ENCODE measurements at regions not wholly inside any gene's neighbourhood (a gene's known extent, or its start where the extent isn't known, plus 50 kb on each side); places are given as distances from the start of the nearest gene placed in this dataset.

DNA sequence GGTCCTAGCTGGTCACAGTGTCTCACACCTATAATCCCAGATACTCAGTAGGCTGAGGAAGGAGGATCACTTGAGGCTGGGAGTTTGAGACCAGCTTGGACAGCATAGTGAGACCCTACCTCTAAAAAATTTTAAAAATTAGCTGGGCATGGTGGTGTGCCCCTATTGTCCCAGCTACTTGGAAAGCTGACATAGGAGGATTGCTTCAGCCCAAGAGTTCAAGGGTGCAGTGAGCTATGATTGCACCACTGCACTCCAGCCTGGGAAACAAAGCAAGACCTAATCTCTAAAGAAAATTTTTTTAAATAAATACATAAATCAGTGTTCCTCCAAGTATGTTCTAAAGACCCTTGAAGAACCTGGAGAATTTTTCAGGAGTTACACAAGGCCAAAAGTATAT, 50.6 kb upstream of the GNAO1 start:
- DNase-seq (ENCODE audit: low spot score) = no peak

DNA sequence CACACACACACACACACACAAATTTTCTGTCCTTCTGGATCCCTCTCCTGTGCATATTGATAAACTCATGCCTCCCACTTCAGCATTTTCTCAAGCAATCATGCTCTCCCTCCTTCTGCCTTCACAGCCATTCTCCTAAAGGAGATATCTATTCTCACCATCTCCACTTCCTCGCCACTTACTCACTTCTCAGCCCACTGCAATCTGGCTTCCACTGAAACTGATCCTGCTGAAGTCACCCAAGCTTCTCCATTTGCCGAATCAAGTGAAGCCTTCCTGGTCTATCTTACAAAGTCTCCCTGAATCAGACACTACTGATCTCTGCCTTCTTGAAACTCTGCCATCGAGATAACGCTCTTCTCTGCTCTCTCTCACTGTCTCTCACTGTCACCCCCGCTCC, 54.0 kb upstream of the GNAO1 start:
- DNase-seq (ENCODE audit: low spot score) = no peak

DNA sequence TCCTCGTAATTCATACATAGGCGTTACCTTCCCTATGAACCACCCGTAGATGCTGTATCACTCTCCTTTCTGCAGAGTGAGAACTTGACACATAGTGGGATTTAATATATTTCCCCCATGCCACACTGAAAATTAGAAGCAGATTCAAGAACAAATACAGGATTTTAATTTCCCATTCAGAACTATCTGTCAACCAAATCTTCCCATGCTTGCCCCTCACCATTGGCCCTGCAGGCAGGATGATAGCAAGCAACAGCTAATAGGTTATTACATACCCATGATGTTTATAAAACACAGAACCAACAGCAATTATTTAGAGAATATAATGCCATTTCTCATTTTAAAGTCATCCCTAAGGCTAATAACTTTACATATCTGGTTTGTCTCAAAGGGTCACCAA, 55.0 kb upstream of the GNAO1 start:
- DNase-seq (ENCODE audit: low spot score) = no peak

DNA sequence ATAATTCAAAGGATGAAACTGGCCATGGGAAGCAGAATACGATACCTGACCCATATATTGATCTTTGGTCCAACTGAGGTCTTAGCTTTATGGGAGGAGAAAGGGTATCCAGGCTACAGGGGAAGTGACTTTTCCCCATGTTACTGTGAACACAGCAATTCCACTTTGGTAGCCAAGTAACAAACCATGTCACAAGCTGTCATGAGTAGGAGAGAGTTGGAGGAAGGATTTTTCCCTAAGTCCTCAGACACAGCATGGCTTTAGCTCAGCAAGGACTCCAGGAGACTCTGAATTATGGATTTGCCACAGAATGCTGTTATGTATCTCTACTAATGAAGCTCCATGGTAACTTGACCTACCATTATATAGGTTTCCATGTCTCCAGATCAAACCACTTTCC, 56.5 kb upstream of the GNAO1 start:
- no peak for DNase-seq (ENCODE audit: low spot score)

DNA sequence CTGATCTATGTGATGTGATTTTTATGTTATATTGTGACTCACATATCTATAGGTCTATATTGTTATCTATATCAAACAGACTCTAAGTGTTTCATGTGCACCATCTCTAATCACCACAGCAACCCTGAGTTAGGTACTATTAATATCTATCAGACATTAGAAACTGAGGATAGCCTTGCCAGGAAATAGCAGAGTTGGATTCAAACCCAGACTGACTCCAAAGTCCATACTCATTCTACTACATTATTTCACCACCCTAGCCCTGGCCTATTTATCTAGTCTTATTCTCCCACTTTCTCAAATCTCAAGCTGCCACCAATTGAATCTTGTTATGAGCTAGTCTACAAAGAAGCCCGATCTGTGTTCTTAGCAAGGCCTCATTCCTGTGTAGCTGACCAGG, 65.4 kb upstream of the GNAO1 start:
- DNase-seq (ENCODE audit: low spot score) = no peak

DNA sequence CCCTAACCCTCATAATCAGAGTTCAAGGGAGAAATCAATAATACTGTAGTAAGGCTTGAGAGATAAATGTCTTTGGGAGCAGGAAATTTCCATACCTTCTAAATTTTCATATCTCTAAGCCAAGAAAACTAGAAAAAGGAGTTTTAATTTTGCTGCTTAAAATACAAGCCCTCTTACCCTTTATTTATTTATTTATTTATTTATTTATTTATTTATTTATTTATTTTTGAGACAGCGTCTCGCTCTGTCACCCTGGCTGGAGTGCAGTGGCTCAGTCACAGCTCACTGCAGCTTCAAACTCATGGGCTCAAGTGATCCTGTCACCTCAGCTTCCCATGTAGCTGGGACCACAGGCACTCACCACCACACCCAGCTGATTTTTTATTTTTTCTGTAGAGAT, 69.0 kb upstream of the GNAO1 start:
- no peak for DNase-seq (ENCODE audit: low spot score)

DNA sequence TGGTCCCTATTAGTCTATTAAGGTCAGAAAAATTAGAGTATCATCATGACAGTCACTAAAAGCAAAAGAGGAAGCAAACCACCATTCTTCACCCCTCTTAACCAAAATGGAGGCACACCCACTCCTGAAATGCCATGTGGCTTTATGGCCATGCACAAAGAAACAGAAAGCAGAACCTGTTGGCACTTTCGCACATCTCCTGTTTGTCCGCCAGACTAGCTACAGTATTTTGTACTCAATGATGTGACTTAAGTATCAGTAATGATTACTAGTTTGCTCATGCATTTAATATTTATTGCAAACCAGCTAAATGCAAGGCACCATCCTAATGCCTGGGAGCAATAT, 70.2 kb upstream of the GNAO1 start:
- DNase-seq (ENCODE audit: low spot score) = no peak

DNA sequence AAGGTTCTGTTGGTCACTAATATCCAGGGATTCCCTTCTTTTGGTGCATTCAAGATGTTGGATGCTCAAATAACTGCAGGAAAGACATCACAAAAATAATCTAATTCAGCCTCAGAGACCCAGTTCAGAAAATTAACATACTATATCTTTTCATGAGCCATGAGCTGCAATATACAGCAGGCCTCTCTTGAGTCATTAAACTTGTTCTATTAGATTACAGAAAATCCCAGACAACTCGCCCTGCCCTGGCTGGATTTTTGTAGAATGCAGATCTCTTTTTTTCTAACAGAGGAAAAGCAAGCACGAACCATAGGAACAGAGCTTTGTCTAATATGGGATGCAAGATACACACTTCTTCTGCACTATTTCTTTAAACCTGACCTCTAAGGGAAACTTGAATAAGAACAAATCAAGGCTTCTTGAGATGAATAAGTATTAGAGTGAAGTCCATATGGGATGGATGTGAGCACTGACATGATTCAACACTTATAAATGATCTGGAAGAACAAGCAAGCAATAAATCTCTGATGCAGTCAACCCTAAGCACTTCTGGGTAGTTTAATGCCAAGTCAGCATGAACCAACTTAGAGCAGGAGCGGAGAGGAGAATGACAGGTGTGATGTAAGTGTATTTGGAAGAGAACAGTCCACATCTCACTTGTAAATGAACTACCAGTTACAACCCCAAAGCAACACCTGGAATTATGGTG, 70.7 kb upstream of the GNAO1 start:
- no peak for DNase-seq (ENCODE audit: low spot score)

DNA sequence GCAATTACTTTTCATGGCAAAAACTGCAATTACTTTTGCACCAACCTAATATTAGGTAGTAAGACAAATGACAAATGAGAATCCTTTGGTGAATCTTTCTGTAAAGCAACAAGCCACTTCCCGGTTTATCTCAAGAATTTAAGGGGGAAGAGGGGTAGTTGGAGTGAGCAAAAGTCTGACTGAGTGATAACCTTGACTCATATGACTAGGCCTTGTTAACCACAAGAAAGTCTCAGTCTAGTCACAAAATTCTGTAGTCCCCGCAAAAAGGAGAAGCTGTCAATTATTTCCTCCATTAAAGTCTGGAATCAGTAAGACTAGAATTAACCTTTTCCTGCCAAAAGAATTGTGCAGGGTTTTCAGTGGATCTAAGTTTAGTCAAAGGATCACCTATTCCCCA, 72.2 kb upstream of the GNAO1 start:
- no peak for DNase-seq (ENCODE audit: low spot score)

DNA sequence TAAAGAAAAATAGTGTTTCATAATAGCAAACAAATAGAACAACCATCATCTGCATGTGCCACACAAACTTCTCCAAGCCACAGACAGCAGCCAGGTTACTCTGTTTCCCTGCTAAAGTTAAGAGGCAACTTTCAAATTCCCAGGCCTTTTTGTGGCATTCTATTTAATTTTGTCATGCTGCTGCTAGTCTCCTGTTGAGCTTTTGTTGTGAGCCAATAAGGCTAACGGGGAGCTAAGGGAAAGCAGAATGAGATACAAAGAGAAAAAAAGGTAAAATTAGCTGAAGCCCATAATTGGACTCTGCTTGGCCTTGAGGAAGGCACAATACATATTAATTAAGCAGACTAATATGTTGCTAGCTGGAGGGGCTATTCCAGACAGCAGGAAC, 74.7 kb upstream of the GNAO1 start:
- DNase-seq (ENCODE audit: low spot score) = no peak

DNA sequence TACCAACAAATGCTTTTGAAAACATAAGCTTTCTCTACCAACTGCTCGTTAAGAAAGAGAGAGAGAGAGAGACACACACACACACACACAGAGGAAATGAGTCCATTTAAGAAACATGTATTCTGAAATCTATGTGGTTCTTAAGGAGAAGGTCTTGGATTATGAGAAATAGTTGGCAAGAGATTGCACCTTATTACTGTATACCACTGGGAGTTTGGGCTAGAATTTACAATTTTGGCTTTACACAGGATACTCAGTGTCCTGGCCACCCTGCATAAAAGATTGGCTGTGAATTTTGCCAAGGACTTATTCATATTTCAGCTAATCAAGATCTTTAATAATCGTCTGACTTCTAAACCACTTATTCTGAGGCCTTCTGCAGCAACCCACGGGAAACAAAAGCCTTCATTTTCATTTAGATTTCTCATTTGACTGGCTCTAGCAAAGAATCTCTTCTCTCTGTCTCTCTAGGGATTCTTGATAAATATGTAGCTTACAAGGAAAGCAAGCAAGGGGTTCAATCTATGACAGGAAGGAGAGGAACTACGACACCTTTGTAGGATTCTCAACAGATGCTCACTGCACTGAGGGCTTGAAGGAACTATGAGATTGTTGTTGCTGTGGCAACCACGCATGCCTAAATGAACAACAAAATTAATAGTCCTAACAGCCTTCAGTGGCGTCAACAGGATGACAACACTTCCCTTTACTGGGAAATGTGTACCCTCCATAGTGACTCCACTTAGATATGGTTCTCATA, 75.3 kb upstream of the GNAO1 start:
- DNase-seq (ENCODE audit: low spot score) = no peak

DNA sequence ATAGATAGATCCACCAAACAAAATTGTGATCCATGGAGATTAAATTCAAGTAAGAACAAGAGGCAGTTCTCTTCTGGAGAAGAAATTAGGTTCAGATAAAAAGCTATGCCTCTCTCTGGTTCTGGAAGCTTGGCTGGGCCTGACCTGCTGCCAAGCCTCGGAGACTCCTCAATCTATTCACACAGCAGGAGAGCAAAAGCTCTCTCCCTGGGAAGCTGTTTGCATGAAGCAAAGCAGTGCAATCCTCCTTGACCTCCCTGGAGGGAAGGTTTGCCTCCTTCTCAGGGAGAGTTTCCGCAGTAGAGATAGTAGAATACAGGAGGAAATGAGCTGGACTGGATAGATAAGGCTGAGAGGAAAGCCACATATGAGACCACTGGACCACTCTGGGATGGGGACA, 78.1 kb upstream of the GNAO1 start:
- DNase-seq (ENCODE audit: low spot score) = no peak

DNA sequence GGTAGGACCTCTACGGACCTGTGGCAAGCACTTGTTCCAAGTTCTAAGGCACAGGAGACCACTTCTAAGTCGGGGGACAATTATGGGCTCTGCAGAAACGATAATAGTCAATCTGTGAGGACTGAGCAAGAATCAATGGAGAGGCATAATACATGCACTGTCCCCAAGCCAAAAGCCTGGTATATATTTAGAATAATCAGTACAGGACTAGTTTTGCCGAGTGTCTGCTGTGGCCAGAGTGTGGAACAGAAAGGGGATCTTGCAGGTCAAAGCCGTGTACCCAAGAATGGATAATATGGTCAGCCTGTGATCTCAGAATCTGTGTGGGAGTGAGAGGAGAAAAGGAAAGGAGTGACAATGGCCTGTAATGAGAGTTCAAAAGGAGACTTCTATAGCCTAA, 80.2 kb upstream of the GNAO1 start:
- DNase-seq (ENCODE audit: low spot score) = no peak

DNA sequence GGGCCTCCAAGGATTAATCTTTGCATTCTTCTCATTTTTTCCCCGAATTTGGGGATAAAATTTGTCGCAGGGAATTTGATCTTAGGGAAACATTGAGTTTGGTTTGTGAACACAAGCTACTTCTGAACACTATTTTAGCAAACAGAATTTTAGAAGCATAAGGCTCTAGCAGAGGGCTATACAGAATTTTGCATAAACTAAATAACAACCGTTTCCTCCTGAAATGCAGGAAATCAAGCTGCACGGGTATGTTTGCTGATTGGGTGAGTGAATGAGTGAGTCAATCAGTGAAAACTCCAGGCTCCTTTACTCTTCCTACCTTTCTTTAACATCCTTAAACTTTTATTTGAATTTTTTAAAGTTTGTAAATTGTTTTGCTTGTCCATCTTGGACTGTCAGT, 81.3 kb upstream of the GNAO1 start:
- DNase-seq (ENCODE audit: low spot score) = no peak

DNA sequence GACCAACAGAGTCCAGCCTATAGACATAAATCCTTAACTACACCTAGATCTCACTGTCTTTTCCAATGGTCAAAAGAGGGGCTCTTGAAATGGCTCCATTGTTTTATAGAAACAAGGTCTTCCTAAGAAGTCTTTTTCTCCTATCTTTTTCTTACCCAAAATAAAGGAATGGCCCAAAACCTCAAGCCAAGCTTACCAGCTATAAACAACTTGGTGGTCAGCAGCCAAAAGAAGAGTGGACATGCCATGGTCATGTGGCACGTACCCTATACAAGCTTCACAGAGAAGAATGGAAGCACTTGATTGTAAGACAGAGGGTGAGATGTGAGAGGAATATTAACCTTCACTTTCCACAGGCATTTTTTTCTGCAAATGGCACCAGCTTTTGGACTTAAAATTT, 82.1 kb upstream of the GNAO1 start:
- DNase-seq (ENCODE audit: low spot score) = no peak

DNA sequence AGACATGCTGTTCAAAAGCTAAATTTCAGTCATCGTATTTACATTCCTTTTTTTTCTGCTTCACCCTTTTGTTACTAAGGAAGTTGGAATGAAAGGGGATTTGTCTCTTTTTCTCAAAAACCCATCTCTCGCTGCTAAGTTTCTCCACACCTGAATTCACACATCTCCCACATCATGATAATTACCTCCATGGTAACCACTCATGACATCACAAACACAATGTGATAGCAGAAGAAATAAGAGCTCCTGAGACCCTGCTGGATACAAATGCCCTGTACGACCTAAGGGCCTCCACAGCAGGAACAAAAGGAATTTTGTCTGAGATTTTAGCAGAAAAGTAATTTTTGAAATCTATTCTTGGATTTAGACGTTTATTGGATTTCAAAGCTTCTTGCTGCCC, 82.6 kb upstream of the GNAO1 start:
- DNase-seq (ENCODE audit: low spot score) = no peak

DNA sequence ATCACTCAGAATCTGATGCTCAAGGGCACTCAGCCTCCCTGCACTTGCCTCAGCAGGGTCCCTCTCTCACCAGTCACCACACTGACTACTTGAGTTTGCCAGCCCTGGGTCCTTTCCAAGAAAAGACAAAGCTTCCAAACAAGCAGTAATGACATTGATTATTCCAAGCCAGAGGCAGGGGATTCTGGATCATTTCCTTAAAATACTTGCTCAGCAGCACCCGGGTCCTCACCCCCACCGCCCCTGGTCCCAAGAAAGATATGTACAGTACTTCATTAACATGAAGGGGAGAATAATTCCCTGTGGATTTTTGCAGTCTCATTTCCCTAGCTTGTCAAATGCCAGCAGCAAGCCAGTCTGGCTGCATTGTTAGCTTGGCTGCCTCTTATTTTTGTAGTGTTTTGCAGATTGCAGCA, 83.2 kb upstream of the GNAO1 start:
- no peak for DNase-seq (ENCODE audit: low spot score)

DNA sequence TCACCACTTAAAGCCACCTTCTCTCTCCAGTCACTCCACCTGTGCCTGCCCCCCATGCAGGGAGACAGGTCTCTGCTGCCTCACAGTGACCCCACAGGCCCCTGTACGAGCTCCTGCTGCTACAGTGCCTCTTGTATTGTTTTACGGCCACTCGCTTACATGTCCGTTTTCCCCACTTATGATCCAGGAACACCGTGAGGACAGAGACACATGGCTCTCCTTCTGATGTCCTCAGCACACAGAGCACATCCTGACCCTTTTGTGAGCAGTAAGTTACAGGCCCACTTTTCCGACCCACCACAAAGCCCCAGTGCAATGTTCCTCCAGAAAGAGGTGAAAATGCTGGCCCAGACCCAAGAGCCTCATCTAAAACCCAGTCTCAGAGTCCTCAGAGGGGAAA, 84.8 kb upstream of the GNAO1 start:
- no peak for DNase-seq (ENCODE audit: low spot score)

DNA sequence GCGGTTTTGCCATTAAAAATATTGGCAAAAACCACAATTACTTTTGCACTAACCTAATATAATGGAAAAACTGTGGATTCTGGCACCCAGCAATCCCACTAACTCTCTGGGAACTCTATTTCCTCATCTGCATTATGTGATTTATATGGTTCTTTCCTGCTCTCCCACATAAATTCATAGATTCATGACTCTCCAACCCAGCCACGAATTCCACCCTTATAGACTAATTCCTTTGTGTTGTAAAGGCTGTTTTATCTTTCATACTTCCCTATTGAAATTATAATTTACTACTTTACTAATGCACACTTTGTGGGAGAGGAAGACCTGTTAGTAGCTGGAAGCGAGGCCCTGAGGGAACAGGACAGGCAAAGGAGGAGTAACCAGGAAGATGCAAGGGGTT, 88.4 kb upstream of the GNAO1 start:
- DNase-seq (ENCODE audit: low spot score) = no peak

DNA sequence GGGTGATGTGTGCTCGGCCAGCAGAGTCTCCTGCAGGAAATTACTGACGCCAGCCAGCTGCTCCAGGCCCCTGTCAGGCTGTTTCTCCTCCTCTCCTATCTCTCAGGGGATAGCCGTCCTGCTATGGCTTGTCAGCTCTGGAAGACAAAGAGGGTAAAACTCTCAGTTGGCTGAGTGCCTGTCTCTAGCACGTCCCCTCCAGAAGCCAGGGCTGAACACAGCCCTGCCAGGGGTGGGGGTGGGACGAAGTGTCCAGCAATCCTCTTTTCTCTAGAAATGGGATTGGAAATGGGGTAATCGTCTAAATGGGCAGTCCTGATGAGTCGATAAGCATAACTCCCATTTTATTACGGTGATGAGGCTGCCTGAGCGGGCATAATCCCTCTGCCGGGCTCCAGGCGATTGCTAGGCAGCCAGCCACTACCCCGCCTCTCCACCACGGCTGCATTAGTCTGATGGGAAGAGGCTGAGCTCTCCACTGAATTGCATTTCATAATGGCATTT, 89.1 kb upstream of the GNAO1 start:
- DNase-seq (ENCODE audit: low spot score) = no peak

DNA sequence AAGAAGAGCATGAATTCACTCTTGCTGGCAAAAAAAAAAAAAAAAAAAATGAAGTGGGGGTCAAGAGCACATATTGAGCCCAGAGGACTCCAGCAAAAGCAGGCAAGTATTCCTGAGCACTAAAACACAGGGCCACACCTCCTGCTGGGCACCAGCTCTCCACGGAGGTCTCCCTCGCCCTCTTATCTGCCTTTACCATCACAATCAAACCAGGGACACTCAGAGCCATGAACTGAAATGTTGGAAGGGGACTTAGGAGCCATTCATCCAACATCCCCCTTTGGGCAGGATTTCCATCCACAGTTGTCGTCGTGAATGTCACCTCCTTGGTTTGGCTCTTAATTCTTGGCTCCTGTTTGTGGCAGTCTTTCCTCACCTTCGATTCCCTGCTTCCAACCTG, 89.8 kb upstream of the GNAO1 start:
- no peak for DNase-seq (ENCODE audit: low spot score)

DNA sequence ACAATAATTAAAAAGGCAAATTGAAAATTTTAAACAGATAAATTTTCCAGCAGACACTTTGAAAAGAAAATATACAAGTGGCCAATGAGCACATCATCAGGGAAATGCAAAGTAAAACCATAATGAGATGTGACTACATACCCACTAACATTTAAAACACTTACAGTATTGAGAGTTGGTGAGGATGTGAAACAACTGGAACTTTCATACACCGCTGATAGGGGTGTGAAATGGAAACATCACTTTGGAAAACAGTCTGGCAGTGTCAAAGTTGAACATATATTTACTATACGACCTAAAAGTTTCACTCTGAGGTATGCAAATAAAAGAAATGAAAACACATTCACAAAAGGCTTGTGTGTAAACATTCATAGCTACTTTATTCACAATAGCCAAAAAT, 94.0 kb upstream of the GNAO1 start:
- DNase-seq (ENCODE audit: low spot score) = no peak

DNA sequence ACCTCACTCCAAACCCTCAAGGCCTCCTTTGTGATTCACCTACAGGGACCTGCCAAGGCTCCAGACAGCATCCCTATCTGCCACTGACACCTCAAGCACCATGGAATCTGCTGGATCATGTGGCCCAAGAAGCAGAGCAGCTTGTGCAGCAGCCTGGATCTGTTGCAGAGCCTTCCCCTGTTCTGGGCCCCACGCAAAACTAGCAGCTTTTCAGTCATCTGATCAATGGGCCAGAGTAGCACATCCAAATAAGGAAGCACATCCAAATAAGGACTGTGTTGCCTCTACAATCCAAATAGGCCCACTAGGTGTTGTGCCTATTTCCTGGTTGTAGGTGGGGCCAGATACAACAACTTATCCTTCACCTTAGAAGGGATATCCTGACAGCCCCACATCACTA, 97.1 kb upstream of the GNAO1 start:
- no peak for DNase-seq (ENCODE audit: low spot score)

DNA sequence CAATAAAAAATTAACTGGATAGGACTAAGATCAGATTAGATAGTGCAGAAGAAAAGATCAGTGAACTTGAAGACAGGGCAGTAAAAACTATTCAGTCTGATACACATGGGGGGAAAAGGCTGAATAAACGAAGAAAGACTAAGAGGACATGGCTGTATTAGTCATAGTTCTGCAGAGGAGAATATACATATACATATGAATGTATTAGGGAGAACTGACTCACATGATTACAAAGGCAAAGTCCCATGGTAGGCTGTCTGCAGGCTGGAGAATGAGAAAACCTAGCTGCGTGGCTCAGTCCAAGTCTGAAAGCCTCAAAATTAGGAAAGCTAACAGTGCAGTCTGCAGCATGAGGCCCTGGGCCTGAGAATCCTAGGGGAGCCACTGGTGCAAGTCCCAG, 98.2 kb upstream of the GNAO1 start:
- peak; percentile 4 for DNase-seq (ENCODE audit: low spot score)
